ENCODE measurements at regions not wholly inside any gene's neighbourhood (a gene's known extent, or its start where the extent isn't known, plus 50 kb on each side); places are given as distances from the start of the nearest gene placed in this dataset.

DNA sequence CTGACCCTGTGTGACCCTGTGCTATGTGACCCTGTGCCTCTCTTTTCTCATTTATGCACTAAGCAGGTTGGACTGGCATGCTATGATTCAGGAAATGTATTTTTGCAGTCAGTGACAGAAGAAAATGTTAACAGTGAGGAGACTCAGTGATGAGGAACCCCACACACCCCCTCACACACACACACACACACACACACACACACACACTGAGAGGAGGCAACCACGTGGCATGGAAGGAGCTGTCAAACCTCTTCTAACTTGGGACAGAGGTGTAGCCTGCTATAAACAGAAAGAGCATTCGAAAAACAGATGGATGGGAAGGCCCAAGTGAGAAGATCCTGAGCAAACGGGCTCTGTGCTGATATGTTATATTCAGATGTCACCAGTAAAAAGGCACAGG is 57.9 kb upstream of the GRIA1 start:
- TF ChIP-seq, protein P1, sequence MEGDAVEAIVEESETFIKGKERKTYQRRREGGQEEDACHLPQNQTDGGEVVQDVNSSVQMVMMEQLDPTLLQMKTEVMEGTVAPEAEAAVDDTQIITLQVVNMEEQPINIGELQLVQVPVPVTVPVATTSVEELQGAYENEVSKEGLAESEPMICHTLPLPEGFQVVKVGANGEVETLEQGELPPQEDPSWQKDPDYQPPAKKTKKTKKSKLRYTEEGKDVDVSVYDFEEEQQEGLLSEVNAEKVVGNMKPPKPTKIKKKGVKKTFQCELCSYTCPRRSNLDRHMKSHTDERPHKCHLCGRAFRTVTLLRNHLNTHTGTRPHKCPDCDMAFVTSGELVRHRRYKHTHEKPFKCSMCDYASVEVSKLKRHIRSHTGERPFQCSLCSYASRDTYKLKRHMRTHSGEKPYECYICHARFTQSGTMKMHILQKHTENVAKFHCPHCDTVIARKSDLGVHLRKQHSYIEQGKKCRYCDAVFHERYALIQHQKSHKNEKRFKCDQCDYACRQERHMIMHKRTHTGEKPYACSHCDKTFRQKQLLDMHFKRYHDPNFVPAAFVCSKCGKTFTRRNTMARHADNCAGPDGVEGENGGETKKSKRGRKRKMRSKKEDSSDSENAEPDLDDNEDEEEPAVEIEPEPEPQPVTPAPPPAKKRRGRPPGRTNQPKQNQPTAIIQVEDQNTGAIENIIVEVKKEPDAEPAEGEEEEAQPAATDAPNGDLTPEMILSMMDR (IDR thresholded peaks at IDR 0.05) = no peak
- no peak for TF ChIP-seq RAD21 (conservative IDR thresholded peaks at IDR 0.05 in 1 of 2, IDR thresholded peaks at IDR 0.05 in 1 of 2)
- TF ChIP-seq, protein P2, sequence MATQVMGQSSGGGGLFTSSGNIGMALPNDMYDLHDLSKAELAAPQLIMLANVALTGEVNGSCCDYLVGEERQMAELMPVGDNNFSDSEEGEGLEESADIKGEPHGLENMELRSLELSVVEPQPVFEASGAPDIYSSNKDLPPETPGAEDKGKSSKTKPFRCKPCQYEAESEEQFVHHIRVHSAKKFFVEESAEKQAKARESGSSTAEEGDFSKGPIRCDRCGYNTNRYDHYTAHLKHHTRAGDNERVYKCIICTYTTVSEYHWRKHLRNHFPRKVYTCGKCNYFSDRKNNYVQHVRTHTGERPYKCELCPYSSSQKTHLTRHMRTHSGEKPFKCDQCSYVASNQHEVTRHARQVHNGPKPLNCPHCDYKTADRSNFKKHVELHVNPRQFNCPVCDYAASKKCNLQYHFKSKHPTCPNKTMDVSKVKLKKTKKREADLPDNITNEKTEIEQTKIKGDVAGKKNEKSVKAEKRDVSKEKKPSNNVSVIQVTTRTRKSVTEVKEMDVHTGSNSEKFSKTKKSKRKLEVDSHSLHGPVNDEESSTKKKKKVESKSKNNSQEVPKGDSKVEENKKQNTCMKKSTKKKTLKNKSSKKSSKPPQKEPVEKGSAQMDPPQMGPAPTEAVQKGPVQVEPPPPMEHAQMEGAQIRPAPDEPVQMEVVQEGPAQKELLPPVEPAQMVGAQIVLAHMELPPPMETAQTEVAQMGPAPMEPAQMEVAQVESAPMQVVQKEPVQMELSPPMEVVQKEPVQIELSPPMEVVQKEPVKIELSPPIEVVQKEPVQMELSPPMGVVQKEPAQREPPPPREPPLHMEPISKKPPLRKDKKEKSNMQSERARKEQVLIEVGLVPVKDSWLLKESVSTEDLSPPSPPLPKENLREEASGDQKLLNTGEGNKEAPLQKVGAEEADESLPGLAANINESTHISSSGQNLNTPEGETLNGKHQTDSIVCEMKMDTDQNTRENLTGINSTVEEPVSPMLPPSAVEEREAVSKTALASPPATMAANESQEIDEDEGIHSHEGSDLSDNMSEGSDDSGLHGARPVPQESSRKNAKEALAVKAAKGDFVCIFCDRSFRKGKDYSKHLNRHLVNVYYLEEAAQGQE (IDR thresholded peaks at IDR 0.05) = no peak
- no peak for TF ChIP-seq EHMT2 (IDR thresholded peaks at IDR 0.05; ENCODE audit: low read depth)
- no peak for TF ChIP-seq POLR2A (IDR thresholded peaks at IDR 0.05; ENCODE audit: low read length)
- TF ChIP-seq POLR2AphosphoS2 (conservative IDR thresholded peaks at IDR 0.05; ENCODE audit: low read length) = no peak
- TF ChIP-seq RCOR1 (IDR thresholded peaks at IDR 0.05; ENCODE audit: low read depth, low read length) = no peak
- TF ChIP-seq, protein P3, sequence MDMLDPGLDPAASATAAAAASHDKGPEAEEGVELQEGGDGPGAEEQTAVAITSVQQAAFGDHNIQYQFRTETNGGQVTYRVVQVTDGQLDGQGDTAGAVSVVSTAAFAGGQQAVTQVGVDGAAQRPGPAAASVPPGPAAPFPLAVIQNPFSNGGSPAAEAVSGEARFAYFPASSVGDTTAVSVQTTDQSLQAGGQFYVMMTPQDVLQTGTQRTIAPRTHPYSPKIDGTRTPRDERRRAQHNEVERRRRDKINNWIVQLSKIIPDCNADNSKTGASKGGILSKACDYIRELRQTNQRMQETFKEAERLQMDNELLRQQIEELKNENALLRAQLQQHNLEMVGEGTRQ (IDR thresholded peaks at IDR 0.05) = no peak
- no peak for TF ChIP-seq EP300 (IDR thresholded peaks at IDR 0.05)
- no peak for TF ChIP-seq SREBF2 (IDR thresholded peaks at IDR 0.05)
- TF ChIP-seq BHLHE40 (IDR thresholded peaks at IDR 0.05; ENCODE audit: low read depth, low read length) = no peak
- TF ChIP-seq, protein P4, sequence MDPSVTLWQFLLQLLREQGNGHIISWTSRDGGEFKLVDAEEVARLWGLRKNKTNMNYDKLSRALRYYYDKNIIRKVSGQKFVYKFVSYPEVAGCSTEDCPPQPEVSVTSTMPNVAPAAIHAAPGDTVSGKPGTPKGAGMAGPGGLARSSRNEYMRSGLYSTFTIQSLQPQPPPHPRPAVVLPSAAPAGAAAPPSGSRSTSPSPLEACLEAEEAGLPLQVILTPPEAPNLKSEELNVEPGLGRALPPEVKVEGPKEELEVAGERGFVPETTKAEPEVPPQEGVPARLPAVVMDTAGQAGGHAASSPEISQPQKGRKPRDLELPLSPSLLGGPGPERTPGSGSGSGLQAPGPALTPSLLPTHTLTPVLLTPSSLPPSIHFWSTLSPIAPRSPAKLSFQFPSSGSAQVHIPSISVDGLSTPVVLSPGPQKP (IDR thresholded peaks at IDR 0.05; ENCODE audit: low read depth, low read length) = no peak
- TF ChIP-seq CHD2 (IDR thresholded peaks at IDR 0.05; ENCODE audit: low read length, partially characterized antibody) = no peak
